GF-D8 (cell line): ENCODE measurements at regions not wholly inside any gene's neighbourhood (a gene's known extent, or its start where the extent isn't known, plus 50 kb on each side); places are given as distances from the start of the nearest gene placed in this dataset.
A peak's percentile ranks its signal among the peaks of the same experiment; 100 is the strongest.
"Not testable (repeated sequence)": the region's sequence is repeated elsewhere in the genome, so short reads cannot be mapped to it uniquely, and the experiment has no call there.

Source experiments
- DNase-seq: peaks from one replicate; lab custom pipeline; 2025; lab: John Stamatoyannopoulos, UW

- DNase-seq = peak; percentile 51
Observed at GRCh38 chr6:27136978-27137814, 110.3 kb upstream of the PRSS16 start.

- DNase-seq = no peak
Observed at GRCh38 chr6:27138406-27138805, 109.1 kb upstream of the PRSS16 start.

GRCh38 chr6:27138837-27139755 lies 108.4 kb upstream of the PRSS16 start:
- peak; percentile 87 for DNase-seq

GRCh38 chr6:27139756-27140579 lies 107.5 kb upstream of the PRSS16 start:
- peak; percentile 15 for DNase-seq

- DNase-seq = no peak
Observed at GRCh38 chr6:27140999-27141528, 106.4 kb upstream of the PRSS16 start.

- DNase-seq = no peak
Observed at GRCh38 chr6:27141529-27142015, 105.9 kb upstream of the PRSS16 start.

- DNase-seq = not testable (repeated sequence)
Observed at GRCh38 chr6:27143020-27143388, 104.5 kb upstream of the PRSS16 start.

GRCh38 chr6:27143474-27144026 lies 104.0 kb upstream of the PRSS16 start:
- no peak for DNase-seq

- no peak for DNase-seq
Observed at GRCh38 chr6:27144740-27145079, 102.8 kb upstream of the PRSS16 start.

GRCh38 chr6:27145731-27146455 lies 101.6 kb upstream of the PRSS16 start:
- DNase-seq = peak; percentile 91

- DNase-seq = not testable (repeated sequence)
Observed at GRCh38 chr6:27146456-27146705, 101.1 kb upstream of the PRSS16 start.

- DNase-seq = peak; percentile 99
Observed at GRCh38 chr6:27146706-27147505, 100.6 kb upstream of the PRSS16 start.

GRCh38 chr6:27148404-27148795 lies 99.1 kb upstream of the PRSS16 start:
- no peak for DNase-seq

GRCh38 chr6:27149150-27149549 lies 98.4 kb upstream of the PRSS16 start:
- DNase-seq = no peak

- DNase-seq = no peak
Observed at GRCh38 chr6:27154696-27155095, 92.8 kb upstream of the PRSS16 start.

GRCh38 chr6:27156874-27157458 lies 90.5 kb upstream of the PRSS16 start:
- no peak for DNase-seq

GRCh38 chr6:27157459-27158315 lies 89.8 kb upstream of the PRSS16 start:
- peak; percentile 44 for DNase-seq

GRCh38 chr6:27158316-27158643 lies 89.2 kb upstream of the PRSS16 start:
- no peak for DNase-seq

- no peak for DNase-seq
Observed at GRCh38 chr6:27159725-27160124, 87.8 kb upstream of the PRSS16 start.
